22Rv1 (cell line): ENCODE measurements at regions not wholly inside any gene's neighbourhood (a gene's known extent, or its start where the extent isn't known, plus 50 kb on each side); places are given as distances from the start of the nearest gene placed in this dataset.
"Not testable (repeated sequence)": the region's sequence is repeated elsewhere in the genome, so short reads cannot be mapped to it uniquely, and the experiment has no call there.

Source experiments
- H3K27ac ChIP-seq: fragments of 450-650 bp; 2 replicates; pipeline ENCODE4 v1.5.1; 2017
- ZFX ChIP-seq: fragments of 450-650 bp; IDR thresholded peaks from 2 replicates; pipeline ENCODE4 v1.6.1; 2017; ENCODE audit warnings: antibody characterized with exemption, borderline replicate concordance
- TF ChIP-seq, protein P1 (sequence below): fragments of 450-650 bp; IDR thresholded peaks from 2 replicates; pipeline ENCODE4 v1.5.1; 2017; ENCODE audit warnings: mild to moderate bottlenecking

DNA sequence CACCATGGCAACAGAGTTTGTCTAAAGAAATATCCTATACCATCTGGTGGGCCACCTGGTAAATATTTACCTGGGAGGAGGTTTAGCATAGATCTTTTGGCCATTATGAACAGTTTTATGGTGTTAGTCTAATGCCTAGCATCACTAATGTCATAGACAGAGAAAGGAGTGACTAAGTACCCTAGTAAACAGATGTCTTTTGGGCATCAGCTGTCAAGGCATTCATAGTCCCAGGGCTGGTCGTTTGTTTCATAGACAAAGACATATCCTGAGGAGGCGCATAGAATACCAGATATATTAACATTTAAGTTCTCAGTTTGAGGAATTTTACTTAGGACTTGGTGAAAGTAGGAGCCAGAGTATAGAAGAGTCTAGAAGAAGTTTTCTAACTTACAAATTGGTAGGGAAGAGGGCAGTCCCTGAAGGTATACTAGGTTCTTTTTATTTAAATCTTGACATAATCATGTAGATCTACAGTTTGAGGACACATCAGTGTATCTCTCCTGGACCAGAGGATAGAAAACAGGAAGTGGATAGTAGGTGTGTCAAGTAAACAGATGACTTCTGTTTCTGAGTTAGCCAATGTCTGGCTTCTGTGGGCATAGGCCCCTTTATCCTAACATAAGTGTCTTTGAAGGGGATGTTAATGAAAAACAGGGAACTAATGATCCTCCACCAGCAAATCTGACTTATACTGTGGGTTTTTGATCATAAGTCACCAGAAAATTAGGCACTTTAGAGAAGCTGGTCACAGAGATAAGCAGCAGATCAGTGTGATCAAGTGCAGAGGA, 105.0 kb upstream of the PRSS3 start:
- TF ChIP-seq, protein P1, sequence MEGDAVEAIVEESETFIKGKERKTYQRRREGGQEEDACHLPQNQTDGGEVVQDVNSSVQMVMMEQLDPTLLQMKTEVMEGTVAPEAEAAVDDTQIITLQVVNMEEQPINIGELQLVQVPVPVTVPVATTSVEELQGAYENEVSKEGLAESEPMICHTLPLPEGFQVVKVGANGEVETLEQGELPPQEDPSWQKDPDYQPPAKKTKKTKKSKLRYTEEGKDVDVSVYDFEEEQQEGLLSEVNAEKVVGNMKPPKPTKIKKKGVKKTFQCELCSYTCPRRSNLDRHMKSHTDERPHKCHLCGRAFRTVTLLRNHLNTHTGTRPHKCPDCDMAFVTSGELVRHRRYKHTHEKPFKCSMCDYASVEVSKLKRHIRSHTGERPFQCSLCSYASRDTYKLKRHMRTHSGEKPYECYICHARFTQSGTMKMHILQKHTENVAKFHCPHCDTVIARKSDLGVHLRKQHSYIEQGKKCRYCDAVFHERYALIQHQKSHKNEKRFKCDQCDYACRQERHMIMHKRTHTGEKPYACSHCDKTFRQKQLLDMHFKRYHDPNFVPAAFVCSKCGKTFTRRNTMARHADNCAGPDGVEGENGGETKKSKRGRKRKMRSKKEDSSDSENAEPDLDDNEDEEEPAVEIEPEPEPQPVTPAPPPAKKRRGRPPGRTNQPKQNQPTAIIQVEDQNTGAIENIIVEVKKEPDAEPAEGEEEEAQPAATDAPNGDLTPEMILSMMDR, result no peak
- no peak for TF ChIP-seq ZFX
- H3K27ac ChIP-seq, result no peak overlapping the region

DNA sequence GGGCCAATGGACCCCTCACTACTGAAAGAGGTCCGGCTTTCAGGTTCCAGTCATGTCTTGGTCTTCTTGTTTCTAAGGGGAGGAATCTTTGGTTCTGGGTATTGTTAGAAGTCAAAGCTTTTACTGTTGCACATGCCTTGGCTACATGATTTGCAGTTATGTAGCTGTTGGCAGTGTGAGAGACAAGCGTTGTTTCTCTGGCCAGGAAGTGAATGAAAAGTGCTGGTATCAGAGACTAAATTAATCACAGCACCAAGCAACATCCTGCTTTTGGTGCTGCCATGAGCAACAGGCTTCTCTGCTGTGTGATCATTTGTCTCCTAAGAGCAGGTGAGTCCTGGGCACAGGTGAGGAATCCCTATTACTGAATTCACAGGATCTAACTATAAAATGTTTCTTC, 100.1 kb upstream of the PRSS3 start:
- TF ChIP-seq, protein P1, result no peak
- no peak for TF ChIP-seq ZFX
- H3K27ac ChIP-seq, result no peak overlapping the region

DNA sequence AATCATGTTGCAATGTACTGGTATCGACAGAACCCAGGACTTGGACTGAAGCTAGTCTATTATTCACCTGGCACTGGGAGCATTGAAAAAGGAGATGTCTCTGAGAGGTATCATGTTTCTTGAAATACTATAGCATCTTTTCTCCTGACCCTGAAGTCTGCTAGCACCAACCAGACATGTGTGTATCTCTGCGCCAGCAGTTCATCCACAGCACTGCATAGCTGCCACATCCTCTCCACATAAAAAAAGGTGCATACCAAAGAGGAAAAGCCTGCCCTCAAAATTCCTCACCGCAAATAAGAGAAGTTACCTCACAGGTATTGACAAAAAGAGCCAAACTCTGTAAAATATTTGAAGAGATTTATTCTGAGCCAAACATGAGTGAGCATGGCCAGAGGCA, 99.5 kb upstream of the PRSS3 start:
- TF ChIP-seq, protein P1, result no peak
- no peak for TF ChIP-seq ZFX
- no peak overlapping the region for H3K27ac ChIP-seq

DNA sequence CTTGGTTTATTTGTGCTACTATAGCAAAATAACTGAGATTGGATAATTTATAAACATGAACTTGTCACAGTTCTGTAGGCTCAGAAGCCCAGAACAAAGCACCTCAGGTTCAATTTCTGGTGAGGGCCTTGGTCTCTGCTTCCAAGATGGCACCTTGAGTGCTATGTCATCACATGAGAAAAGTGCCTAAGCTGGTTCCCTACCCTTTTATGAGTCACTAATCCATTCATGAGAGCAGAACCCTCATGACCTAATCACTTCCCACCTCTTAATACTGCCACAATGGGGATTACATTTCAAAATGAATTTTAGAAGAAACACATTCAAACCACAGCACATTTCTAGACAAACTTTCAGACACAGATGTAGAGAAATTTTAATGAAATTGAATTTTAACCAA, 98.2 kb upstream of the PRSS3 start:
- H3K27ac ChIP-seq, result no peak overlapping the region
- TF ChIP-seq ZFX, result no peak
- TF ChIP-seq, protein P1, result no peak

DNA sequence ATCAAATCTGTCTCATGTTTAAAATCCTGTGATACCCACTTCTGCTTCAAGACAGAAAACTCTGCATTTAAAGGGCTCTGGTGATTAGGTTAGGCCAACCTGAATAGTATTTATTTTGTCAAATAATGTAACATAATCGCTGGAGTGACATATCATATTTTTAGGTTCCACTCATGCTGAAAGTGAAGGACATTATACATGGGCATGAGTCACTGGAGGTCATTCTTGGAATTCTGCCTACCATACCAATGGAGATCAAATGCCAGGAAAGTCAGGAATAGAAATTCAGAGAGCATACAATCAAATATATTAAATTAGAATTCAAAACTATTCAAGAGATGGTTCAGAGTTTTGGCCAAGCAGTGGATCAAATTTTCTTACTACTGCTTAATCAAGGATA, 97.1 kb upstream of the PRSS3 start:
- no peak for TF ChIP-seq ZFX
- TF ChIP-seq, protein P1, result no peak
- no peak overlapping the region for H3K27ac ChIP-seq

DNA sequence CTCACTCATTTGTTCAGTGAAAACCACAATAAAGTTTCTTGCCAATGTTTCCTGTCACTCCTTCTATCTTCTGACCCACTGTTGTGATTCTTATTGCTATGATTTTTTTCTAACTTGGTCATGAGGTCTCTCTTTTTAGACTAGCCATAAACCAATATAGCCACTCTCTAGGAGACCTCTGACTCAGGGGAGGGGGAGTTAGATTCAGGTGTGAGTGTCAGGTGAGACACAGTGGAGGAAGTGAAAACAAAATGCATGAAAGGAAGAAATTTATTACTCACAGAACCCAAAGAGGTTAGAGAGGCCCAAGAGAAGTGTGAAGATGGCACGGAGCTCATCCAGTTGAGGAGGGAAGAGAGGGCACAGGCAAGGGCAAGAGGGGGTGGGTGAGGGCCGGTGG, 94.4 kb upstream of the PRSS3 start:
- H3K27ac ChIP-seq, result not testable (repeated sequence)

DNA sequence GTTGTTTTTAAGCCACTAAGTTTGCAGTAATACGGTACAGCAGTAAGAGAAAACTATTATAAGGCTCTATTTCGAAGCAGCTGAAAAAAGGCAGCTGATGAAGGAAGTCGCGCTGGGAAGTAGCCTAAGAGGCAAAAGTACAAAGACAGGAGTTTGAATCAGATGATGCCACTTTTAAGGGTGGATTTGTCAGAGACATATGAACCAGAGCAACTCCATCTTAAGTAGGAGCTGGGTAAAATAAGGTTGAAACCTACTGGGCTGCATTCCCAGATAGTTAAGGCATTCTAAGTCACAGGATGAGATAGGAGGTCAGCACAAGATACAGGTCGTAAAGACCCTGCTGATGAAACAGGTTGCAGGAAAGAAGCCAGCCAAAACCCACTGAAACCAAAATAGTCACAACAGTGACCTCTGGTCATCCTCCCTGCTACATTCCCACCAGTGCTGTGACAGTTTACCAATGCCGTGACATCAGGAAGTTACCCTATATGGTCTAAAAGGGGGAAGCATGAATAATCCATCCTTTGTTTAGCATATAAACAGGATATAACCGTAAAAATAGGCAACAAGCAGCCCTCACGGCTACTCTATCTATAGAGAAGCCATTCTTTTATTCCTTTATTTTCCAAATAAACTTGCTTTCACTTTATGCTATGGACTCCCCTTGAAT, 91.8 kb upstream of the PRSS3 start:
- TF ChIP-seq, protein P1, result no peak
- TF ChIP-seq ZFX, result no peak
- H3K27ac ChIP-seq, result no peak overlapping the region

DNA sequence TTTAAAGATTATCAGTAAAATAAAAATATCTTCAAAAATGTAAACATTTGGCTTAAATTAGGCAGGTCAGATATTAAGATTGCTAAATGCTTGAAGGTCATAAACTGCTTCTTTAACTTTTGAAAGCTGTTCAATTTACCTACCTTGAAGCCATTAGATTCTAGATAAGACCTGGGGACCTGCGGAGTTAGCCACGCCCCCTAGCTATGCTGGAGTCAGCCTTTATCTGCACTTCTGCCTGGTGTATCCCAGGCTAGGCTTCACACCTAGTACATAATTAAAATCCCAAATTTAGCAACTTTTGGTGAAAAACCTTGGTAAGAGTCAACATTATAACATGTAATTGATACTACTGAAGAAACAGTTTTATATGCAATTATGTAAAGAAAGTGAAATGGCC, 89.9 kb upstream of the PRSS3 start:
- H3K27ac ChIP-seq, result not testable (repeated sequence)
